B cell (primary cell): ENCODE measurements at regions not wholly inside any gene's neighbourhood (a gene's known extent, or its start where the extent isn't known, plus 50 kb on each side); places are given as distances from the start of the nearest gene placed in this dataset.

ENCODE experiments used
- ATAC-seq: fragments of 200-7000 bp; cut with Tn5 transposase; one replicate; pipeline ENCODE4 v1.10.0; 2021; ENCODE audit warnings: low read depth, mild to moderate bottlenecking, moderate number of reproducible peaks, moderate library complexity
- CTCF ChIA-PET: fragments of 350-600 bp; sonication (Branson Sonifier 250); formaldehyde crosslinking; loops from one replicate; lab custom pipeline; 2021; ENCODE audit warnings: antibody characterized with exemption, inconsistent platforms; lab: Charles Lee
- POLR2A ChIA-PET: fragments of 350-600 bp; sonication (Branson Sonifier 250); formaldehyde crosslinking; loops from one replicate; lab custom pipeline; 2021; ENCODE audit warnings: antibody characterized with exemption; lab: Charles Lee
- DNase-seq: peaks from one replicate; pipeline ENCODE4 v3.0.0; 2013
- H2AFZ ChIP-seq: 2 replicates; pipeline ENCODE4 v1.6.1; 2012; ENCODE audit warnings: mild to moderate bottlenecking, low read depth, low read length; ENCODE audit not compliant: insufficient read depth, poor library complexity, severe bottlenecking
- H3K27ac ChIP-seq, 2 donors: 1 replicate in 1 of 2; 2 replicates in 1 of 2; pipeline ENCODE4 v1.5.1; 2012 to 2013; ENCODE audit warnings: low read length in 2 of 2, mild to moderate bottlenecking in 2 of 2, moderate library complexity in 1 of 2
- H3K27me3 ChIP-seq, 4 experiments: fragments of 200-600 bp in 1 of 4; sonication (generic) in 1 of 4; replicated peaks in 1 of 4; 1 replicate in 2 of 4; 2 replicates in 2 of 4; pipeline versions ENCODE4 v1.6.1 to v1.7.0; 2013 to 2016; ENCODE audit warnings: low read length in 3 of 4, mild to moderate bottlenecking in 2 of 4, mixed read lengths in 1 of 4, moderate library complexity in 1 of 4; ENCODE audit not compliant: insufficient read depth in 4 of 4, control insufficient read depth in 3 of 4; ENCODE audit errors: control extremely low read depth in 1 of 4
- H3K36me3 ChIP-seq, 2 experiments: replicated peaks in 1 of 2; 1 replicate in 1 of 2; 2 replicates in 1 of 2; pipeline versions ENCODE4 v1.6.1 to v1.7.1; 2013; ENCODE audit warnings: low read length in 1 of 2; ENCODE audit not compliant: insufficient read depth in 2 of 2, control insufficient read depth in 1 of 2; ENCODE audit errors: control extremely low read depth in 1 of 2, extremely low read depth in 1 of 2
- H3K4me1 ChIP-seq, 2 donors: fragments of 200-600 bp in 1 of 2; sonication (generic) in 1 of 2; 1 replicate in 1 of 2; 2 replicates in 1 of 2; pipeline versions ENCODE4 v1.5.1 to v1.6.1; 2013 to 2017; ENCODE audit warnings: low read length in 2 of 2; ENCODE audit not compliant: control insufficient read depth in 2 of 2, insufficient read depth in 2 of 2
- H3K4me2 ChIP-seq: replicated peaks from 2 replicates; pipeline ENCODE3; 2012; ENCODE audit warnings: mild to moderate bottlenecking, low read depth, low read length; ENCODE audit not compliant: poor library complexity, severe bottlenecking
- H3K4me3 ChIP-seq, 5 experiments: fragments of 200-600 bp in 1 of 5; sonication (generic) in 1 of 5; 1 replicate in 3 of 5; 2 replicates in 2 of 5; pipeline versions ENCODE4 v1.5.1 to v1.7.0; 2011 to 2016; ENCODE audit warnings: low read length in 4 of 5, mild to moderate bottlenecking in 4 of 5, low read depth in 2 of 5, control low read depth in 1 of 5, moderate library complexity in 1 of 5; ENCODE audit not compliant: insufficient read depth in 1 of 5; ENCODE audit errors: control extremely low read depth in 1 of 5, extremely low read depth in 1 of 5
- H3K79me2 ChIP-seq: fragments of 200-600 bp; sonication (generic); one replicate; pipeline ENCODE4 v1.6.0; 2016; ENCODE audit warnings: low read length; ENCODE audit not compliant: control insufficient read depth, insufficient read depth
- H3K9ac ChIP-seq: fragments of 200-600 bp; sonication (generic); 2 replicates; pipeline ENCODE4 v1.6.1; 2017; ENCODE audit warnings: mild to moderate bottlenecking, low read length, moderate library complexity
- H3K9me3 ChIP-seq, 3 donors: one replicate each; pipeline versions ENCODE4 v1.6.1 to v1.7.1; 2013; ENCODE audit warnings: low read length in 2 of 3; ENCODE audit not compliant: control insufficient read depth in 2 of 3, insufficient read depth in 1 of 3; ENCODE audit errors: control extremely low read depth in 1 of 3
- H4K20me1 ChIP-seq: 2 replicates; pipeline ENCODE4 v1.6.0; 2012; ENCODE audit warnings: mild to moderate bottlenecking, low read length; ENCODE audit not compliant: insufficient read depth, control insufficient read depth, poor library complexity, severe bottlenecking
- H3K27ac Mint-ChIP-seq: one replicate; pipeline ENCODE4 v1.8.0; 2021; ENCODE audit warnings: mixed read lengths
- H3K27me3 Mint-ChIP-seq: one replicate; pipeline ENCODE4 v1.8.0; 2021; ENCODE audit warnings: mixed read lengths
- H3K4me1 Mint-ChIP-seq: one replicate; pipeline ENCODE4 v1.8.0; 2021; ENCODE audit warnings: mixed read lengths
- H3K4me3 Mint-ChIP-seq: one replicate; pipeline ENCODE4 v1.8.0; 2021; ENCODE audit warnings: mixed read lengths
- H3K9me3 Mint-ChIP-seq: one replicate; pipeline ENCODE4 v1.8.0; 2022; ENCODE audit warnings: mixed read lengths; ENCODE audit not compliant: insufficient read depth
- EZH2 ChIP-seq: IDR thresholded peaks from 2 replicates; pipeline ENCODE4 v1.6.1; 2012; ENCODE audit warnings: borderline replicate concordance, low read depth, mild to moderate bottlenecking, moderate library complexity, low read length; ENCODE audit not compliant: insufficient read depth, poor library complexity, severe bottlenecking
- WGBS: methylation state at CpG from one replicate; pipeline ENCODE4 v1.1.5; 2013; ENCODE audit warnings: missing lambda C conversion rate; ENCODE audit not compliant: insufficient coverage; 5-methylcytosine and 5-hydroxymethylcytosine counted together
- intact Hi-C: fragments of 100-400 bp; cut with micrococcal nuclease; formaldehyde crosslinking; loops from one replicate; pipeline ENCODE4 v1.10.0; 2022
- TF ChIP-seq, protein P1 (sequence below): fragments of 200-600 bp; IDR thresholded peaks from one replicate; pipeline ENCODE4 v1.8.0; 2022; ENCODE audit warnings: antibody characterized with exemption, mild to moderate bottlenecking

DNA sequence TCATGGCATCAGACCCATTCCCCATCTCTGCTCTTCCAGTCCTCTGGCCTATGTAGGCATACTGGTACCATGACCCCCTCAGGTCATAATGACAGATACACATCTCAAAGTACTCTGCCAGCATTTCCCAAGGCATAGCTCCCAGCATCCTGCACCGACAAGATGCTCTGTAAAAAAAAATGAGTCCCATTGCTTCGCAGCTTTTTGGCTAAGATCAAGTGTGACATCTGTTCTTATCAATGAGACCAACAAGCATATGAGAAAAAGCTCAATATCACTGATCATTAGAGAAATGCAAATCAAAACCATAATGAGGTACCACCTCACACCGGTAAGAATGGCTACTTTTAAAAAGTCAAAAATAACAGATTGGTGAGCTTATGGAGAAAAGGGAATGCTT is 463.9 kb upstream of the PROK2 start:
- Mint-ChIP-seq H3K4me1 (peaks cover 17% of the 10 kb centered on the region), H3K27ac (no peak overlapping the region), H3K4me3 (no peak overlapping the region), H3K27me3 (peaks cover 19% of the 10 kb centered on the region), H3K9me3 (no peaks in the 10 kb centered on the region)
- Histone ChIP-seq H3K4me1 (peaks cover 7 to 12% of the 10 kb centered on the region in 2 donors), H3K36me3 (no peaks in the 10 kb centered on the region), H2AFZ (no peak overlapping the region), H3K4me2 (no peak overlapping the region), H3K9ac (no peak overlapping the region), H3K79me2 (no peaks in the 10 kb centered on the region), H4K20me1 (no peaks in the 10 kb centered on the region), H3K27ac (no peak overlapping the region), H3K27me3 (peaks cover 0 to 10% (median 4%) of the 10 kb centered on the region in 4 experiments), H3K4me3 (no peak overlapping the region), H3K9me3 (peaks cover 0 to 8% (median 0%) of the 10 kb centered on the region in 3 donors)
- intact Hi-C loops, result no loop called here
- DNase-seq (no peak), ATAC-seq (no peak)
- CTCF ChIA-PET, result interaction anchor here (1.2 kb wide), 1 partner anchor 76 kb away, joined by 4 read pairs; no protein-coding TSS in a partner anchor
- 93% methylated on average over 2 of the region's 3 CpGs for WGBS
- POLR2A ChIA-PET, result no interaction called here
- no peak for TF ChIP-seq EZH2
- TF ChIP-seq, protein P1, sequence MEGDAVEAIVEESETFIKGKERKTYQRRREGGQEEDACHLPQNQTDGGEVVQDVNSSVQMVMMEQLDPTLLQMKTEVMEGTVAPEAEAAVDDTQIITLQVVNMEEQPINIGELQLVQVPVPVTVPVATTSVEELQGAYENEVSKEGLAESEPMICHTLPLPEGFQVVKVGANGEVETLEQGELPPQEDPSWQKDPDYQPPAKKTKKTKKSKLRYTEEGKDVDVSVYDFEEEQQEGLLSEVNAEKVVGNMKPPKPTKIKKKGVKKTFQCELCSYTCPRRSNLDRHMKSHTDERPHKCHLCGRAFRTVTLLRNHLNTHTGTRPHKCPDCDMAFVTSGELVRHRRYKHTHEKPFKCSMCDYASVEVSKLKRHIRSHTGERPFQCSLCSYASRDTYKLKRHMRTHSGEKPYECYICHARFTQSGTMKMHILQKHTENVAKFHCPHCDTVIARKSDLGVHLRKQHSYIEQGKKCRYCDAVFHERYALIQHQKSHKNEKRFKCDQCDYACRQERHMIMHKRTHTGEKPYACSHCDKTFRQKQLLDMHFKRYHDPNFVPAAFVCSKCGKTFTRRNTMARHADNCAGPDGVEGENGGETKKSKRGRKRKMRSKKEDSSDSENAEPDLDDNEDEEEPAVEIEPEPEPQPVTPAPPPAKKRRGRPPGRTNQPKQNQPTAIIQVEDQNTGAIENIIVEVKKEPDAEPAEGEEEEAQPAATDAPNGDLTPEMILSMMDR, result no peak

DNA sequence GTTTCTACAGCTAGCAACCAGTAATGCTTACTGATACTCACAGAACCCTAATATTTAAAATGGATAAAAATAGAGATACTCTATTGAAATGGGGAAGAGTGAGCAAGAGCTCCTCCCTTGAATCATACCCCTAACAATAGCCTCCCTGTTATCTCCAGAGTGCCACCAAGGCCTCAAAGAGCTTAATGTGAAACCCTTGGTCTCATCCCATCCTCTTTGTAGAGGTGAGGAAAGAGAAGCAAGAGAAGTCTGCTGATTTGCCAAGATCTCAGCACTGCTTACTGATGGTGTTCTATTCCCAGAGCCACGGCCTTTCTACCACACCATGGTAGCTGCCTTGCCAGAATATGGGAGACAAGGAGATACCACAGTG is 463.4 kb upstream of the PROK2 start:
- no peak for TF ChIP-seq EZH2
- TF ChIP-seq, protein P1, result no peak
- Mint-ChIP-seq H3K9me3 (no peaks in the 10 kb centered on the region), H3K4me1 (peaks cover 17% of the 10 kb centered on the region), H3K4me3 (no peak overlapping the region), H3K27me3 (peaks cover 20% of the 10 kb centered on the region), H3K27ac (no peak overlapping the region)
- peaks cover 0 to 10% (median 4%) of the 10 kb centered on the region in 4 experiments for H3K27me3 ChIP-seq
- no CpG with 5 or more reads among the region's 1 CpG for WGBS
- intact Hi-C loops, result no loop called here
- H3K4me3 ChIP-seq, result no peak overlapping the region
- H3K4me2 ChIP-seq, result no peak overlapping the region
- no peak overlapping the region for H3K27ac ChIP-seq
- no peaks in the 10 kb centered on the region for H3K36me3 ChIP-seq
- H3K79me2 ChIP-seq, result no peaks in the 10 kb centered on the region
- DNase-seq, result no peak
- H2AFZ ChIP-seq, result no peak overlapping the region
- ChIA-PET CTCF (interaction anchor here (1.2 kb wide), 1 partner anchor 76 kb away, joined by 4 read pairs; no protein-coding TSS in a partner anchor), POLR2A (interaction anchor here (0.6 kb wide), 1 partner anchor 510 kb away, joined by 5 read pairs; no protein-coding TSS in a partner anchor)
- H4K20me1 ChIP-seq, result no peaks in the 10 kb centered on the region
- H3K9me3 ChIP-seq, result peaks cover 0 to 8% (median 0%) of the 10 kb centered on the region in 3 donors
- no peak for ATAC-seq
- peaks cover 7 to 12% of the 10 kb centered on the region in 2 donors for H3K4me1 ChIP-seq
- no peak overlapping the region for H3K9ac ChIP-seq
